T-helper 2 cell (primary cell): ENCODE measurements at regions not wholly inside any gene's neighbourhood (a gene's known extent, or its start where the extent isn't known, plus 50 kb on each side); places are given as distances from the start of the nearest gene placed in this dataset.
"Not testable (repeated sequence)": the region's sequence is repeated elsewhere in the genome, so short reads cannot be mapped to it uniquely, and the experiment has no call there.

Experiments used
- DNase-seq, 5 experiments: peaks; one replicate each; pipeline versions ENCODE4 v3.0.0 to v3.0.0-alpha.2; 2012 to 2022

- DNase-seq: no peak
Measured at GRCh38 chr6:66054967-66055366, 347.9 kb upstream of the EYS start.

- no peak for DNase-seq
Measured at GRCh38 chr6:66051812-66052211, 344.8 kb upstream of the EYS start.

- DNase-seq: no peak
Measured at GRCh38 chr6:66048684-66049474, 341.9 kb upstream of the EYS start.

- no peak for DNase-seq
Measured at GRCh38 chr6:66032626-66033025, 325.6 kb upstream of the EYS start.

- no peak for DNase-seq
Measured at GRCh38 chr6:66029391-66029790, 322.4 kb upstream of the EYS start.

GRCh38 chr6:65999288-65999791, 292.3 kb upstream of the EYS start:
- no peak for DNase-seq

- DNase-seq: no peak
Measured at GRCh38 chr6:65998544-65998943, 291.5 kb upstream of the EYS start.

- DNase-seq: no peak
Measured at GRCh38 chr6:65997539-65997938, 290.5 kb upstream of the EYS start.

GRCh38 chr6:65996096-65996495, 289.1 kb upstream of the EYS start:
- DNase-seq: no peak

GRCh38 chr6:65989676-65990075, 282.6 kb upstream of the EYS start:
- DNase-seq: no peak

GRCh38 chr6:65988006-65988405, 281.0 kb upstream of the EYS start:
- DNase-seq: no peak

- no peak for DNase-seq
Measured at GRCh38 chr6:65984089-65984488, 277.1 kb upstream of the EYS start.

- no peak for DNase-seq
Measured at GRCh38 chr6:65979120-65979519, 272.1 kb upstream of the EYS start.

GRCh38 chr6:65971252-65971651, 264.2 kb upstream of the EYS start:
- DNase-seq: not testable (repeated sequence)

- no peak for DNase-seq
Measured at GRCh38 chr6:65964261-65964660, 257.2 kb upstream of the EYS start.

- DNase-seq: no peak
Measured at GRCh38 chr6:65955034-65955433, 248.0 kb upstream of the EYS start.

- DNase-seq: no peak
Measured at GRCh38 chr6:65948062-65948461, 241.0 kb upstream of the EYS start.

GRCh38 chr6:65943548-65943947, 236.5 kb upstream of the EYS start:
- no peak for DNase-seq

- no peak for DNase-seq
Measured at GRCh38 chr6:65943051-65943450, 236.0 kb upstream of the EYS start.

- no peak for DNase-seq
Measured at GRCh38 chr6:65938000-65938399, 231.0 kb upstream of the EYS start.

- no peak for DNase-seq
Measured at GRCh38 chr6:65935412-65935811, 228.4 kb upstream of the EYS start.

- DNase-seq: no peak
Measured at GRCh38 chr6:65933390-65933789, 226.4 kb upstream of the EYS start.

- no peak for DNase-seq
Measured at GRCh38 chr6:65927141-65927540, 220.1 kb upstream of the EYS start.

- no peak for DNase-seq
Measured at GRCh38 chr6:65924411-65924810, 217.4 kb upstream of the EYS start.

GRCh38 chr6:65922049-65922448, 215.0 kb upstream of the EYS start:
- DNase-seq: no peak
